Pancreas (tissue), 10 donors: ENCODE measurements at regions not wholly inside any gene's neighbourhood (a gene's known extent, or its start where the extent isn't known, plus 50 kb on each side); places are given as distances from the start of the nearest gene placed in this dataset.

Source experiments
- ATAC-seq, 4 donors: fragments of 200-7000 bp; cut with Tn5 transposase; one replicate each; pipeline versions ENCODE4 v1.8.0 to v1.9.1; 2020; ENCODE audit warnings: mild to moderate bottlenecking in 4 of 4, moderate library complexity in 4 of 4
- DNase-seq, 6 donors: peaks; one replicate each; pipeline ENCODE4 v3.0.0-alpha.2; 2020
- FAIRE-seq: peaks from 2 replicates; lab custom pipeline; 2012; peaks lifted over from hg19 to GRCh38; lab: Jason Lieb, UNC
- H3K27ac ChIP-seq, 4 donors: fragments of 200-600 bp; sonication (generic); 1 replicate in 3 of 4; 2 replicates in 1 of 4; pipeline versions ENCODE4 v1.5.0 to v1.8.0; 2020
- H3K27me3 ChIP-seq, 4 donors: fragments of 200-600 bp; one replicate each; pipeline ENCODE4 v1.8.0; 2021
- H3K36me3 ChIP-seq, 3 donors: fragments of 200-600 bp; sonication (generic) in 1 of 3; one replicate each; pipeline versions ENCODE4 v1.5.0 to v1.8.0; 2020 to 2021
- H3K4me1 ChIP-seq, 3 donors: fragments of 200-600 bp; one replicate each; pipeline ENCODE4 v1.8.0; 2021
- H3K4me3 ChIP-seq, 4 donors: fragments of 200-600 bp; sonication (generic) in 2 of 4; one replicate each; pipeline versions ENCODE4 v1.5.0 to v1.8.0; 2020 to 2021
- H3K9me3 ChIP-seq, 4 donors: fragments of 200-600 bp; one replicate each; pipeline ENCODE4 v1.8.0; 2021
- CTCF ChIP-seq, 4 donors: fragments of 200-600 bp; sonication (generic) in 3 of 4; IDR thresholded peaks; one replicate each; pipeline versions ENCODE4 v1.5.0 to v1.8.0; 2021; ENCODE audit warnings: antibody characterized with exemption in 4 of 4
- WGBS, 2 donors: extraction: QIAGEN DNeasy Blood & Tissue Kit; methylation state at CpG; one replicate each; pipeline ENCODE4 v1.1.7; 2013; 5-methylcytosine and 5-hydroxymethylcytosine counted together
- intact Hi-C, 3 donors: fragments of 100-400 bp; cut with DNase I; formaldehyde crosslinking; loops; one replicate each; pipeline versions ENCODE4 v1.11.1 to v1.14.2; 2022
- donor health status: healthy with polysubstance abuse.
- donor health status: DM: no; HTN: no; CAD: no; lungs with moderate emphysema.
- donor health status: DM: no; HTN: no; CAD: no.
- donor health status: control.
- donor health status: control.
- donor health status: Bipolar disorder and iron deficiency.
- donor health status: DM: yes; HTN: yes; CAD: no.
- donor health status: DM: no; HTN: no; CAD: no.
- donor health status: DM: no; HTN: no; CAD: no.
- donor health status: DM: yes; HTN: yes; CAD: no.

DNA sequence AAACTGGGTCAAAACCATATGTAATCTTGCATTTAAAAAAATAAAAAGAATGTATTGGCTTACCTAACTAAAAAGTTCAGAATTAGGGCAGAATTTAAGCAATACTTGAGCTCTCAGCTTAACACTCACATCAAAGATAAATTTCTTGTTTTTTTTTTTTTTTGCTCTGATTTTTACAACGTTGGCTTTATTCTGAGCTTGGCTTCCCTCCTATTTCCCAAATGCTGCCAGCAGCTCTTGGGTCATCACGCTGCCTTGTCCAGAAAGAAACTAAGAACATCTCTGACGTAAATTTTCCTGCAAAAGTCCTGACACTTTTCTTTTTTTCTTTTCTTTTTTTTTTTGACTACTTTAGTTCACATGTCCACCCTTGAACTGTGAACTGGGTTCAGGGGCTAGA lies 150.6 kb upstream of the TGFBR2 start:
- DNase-seq, result no peak
- no peaks in the 10 kb centered on the region for H3K36me3 ChIP-seq
- H3K4me3 ChIP-seq, result no peak overlapping the region
- H3K27ac ChIP-seq, result no peak overlapping the region
- WGBS, 2 donors, result 52 to 56% methylated on average over 3 of the region's 3 CpGs
- intact Hi-C loops, result no loop called here
- H3K4me1 ChIP-seq, result no peaks in the 10 kb centered on the region
- no peaks in the 10 kb centered on the region for H3K9me3 ChIP-seq
- FAIRE-seq, result no peak
- no peaks in the 10 kb centered on the region for H3K27me3 ChIP-seq
- TF ChIP-seq CTCF (IDR thresholded peaks at IDR 0.05), result no peak
- peak in 2 of 4 donors; percentile 35 to 59 for ATAC-seq

- FAIRE-seq (no peak), ATAC-seq (no peak), DNase-seq (no peak)
- Histone ChIP-seq H3K27ac (no peak overlapping the region), H3K27me3 (no peaks in the 10 kb centered on the region), H3K4me3 (no peak overlapping the region), H3K9me3 (no peaks in the 10 kb centered on the region), H3K4me1 (no peaks in the 10 kb centered on the region), H3K36me3 (no peaks in the 10 kb centered on the region)
- TF ChIP-seq CTCF (IDR thresholded peaks at IDR 0.05), result no peak
- WGBS, 2 donors, result 95 to 97% methylated on average over 2 of the region's 2 CpGs
- intact Hi-C loops, result no loop called here
Observed at GRCh38 chr3:30456264-30456663, 150.1 kb upstream of the TGFBR2 start.

- no peak for FAIRE-seq
- 84 to 87% methylated on average over 1 of the region's 1 CpG for WGBS, 2 donors
- no peak for ATAC-seq
- DNase-seq, result no peak
- TF ChIP-seq CTCF (IDR thresholded peaks at IDR 0.05), result no peak
- Histone ChIP-seq H3K9me3 (no peaks in the 10 kb centered on the region), H3K4me3 (no peak overlapping the region), H3K27me3 (no peaks in the 10 kb centered on the region), H3K36me3 (no peaks in the 10 kb centered on the region), H3K4me1 (no peaks in the 10 kb centered on the region), H3K27ac (no peak overlapping the region)
- intact Hi-C loops, result no loop called here
Observed at GRCh38 chr3:30457081-30457480, 149.3 kb upstream of the TGFBR2 start.

- FAIRE-seq (no peak), ATAC-seq (no peak), DNase-seq (no peak)
- Histone ChIP-seq H3K27me3 (no peaks in the 10 kb centered on the region), H3K9me3 (no peaks in the 10 kb centered on the region), H3K27ac (no peak overlapping the region), H3K36me3 (no peaks in the 10 kb centered on the region), H3K4me3 (no peak overlapping the region), H3K4me1 (no peaks in the 10 kb centered on the region)
- intact Hi-C loops, result no loop called here
- TF ChIP-seq CTCF (IDR thresholded peaks at IDR 0.05), result no peak
- 90 to 100% methylated on average over 1 of the region's 1 CpG for WGBS, 2 donors
Observed at GRCh38 chr3:30457726-30458125, 148.7 kb upstream of the TGFBR2 start.

DNA sequence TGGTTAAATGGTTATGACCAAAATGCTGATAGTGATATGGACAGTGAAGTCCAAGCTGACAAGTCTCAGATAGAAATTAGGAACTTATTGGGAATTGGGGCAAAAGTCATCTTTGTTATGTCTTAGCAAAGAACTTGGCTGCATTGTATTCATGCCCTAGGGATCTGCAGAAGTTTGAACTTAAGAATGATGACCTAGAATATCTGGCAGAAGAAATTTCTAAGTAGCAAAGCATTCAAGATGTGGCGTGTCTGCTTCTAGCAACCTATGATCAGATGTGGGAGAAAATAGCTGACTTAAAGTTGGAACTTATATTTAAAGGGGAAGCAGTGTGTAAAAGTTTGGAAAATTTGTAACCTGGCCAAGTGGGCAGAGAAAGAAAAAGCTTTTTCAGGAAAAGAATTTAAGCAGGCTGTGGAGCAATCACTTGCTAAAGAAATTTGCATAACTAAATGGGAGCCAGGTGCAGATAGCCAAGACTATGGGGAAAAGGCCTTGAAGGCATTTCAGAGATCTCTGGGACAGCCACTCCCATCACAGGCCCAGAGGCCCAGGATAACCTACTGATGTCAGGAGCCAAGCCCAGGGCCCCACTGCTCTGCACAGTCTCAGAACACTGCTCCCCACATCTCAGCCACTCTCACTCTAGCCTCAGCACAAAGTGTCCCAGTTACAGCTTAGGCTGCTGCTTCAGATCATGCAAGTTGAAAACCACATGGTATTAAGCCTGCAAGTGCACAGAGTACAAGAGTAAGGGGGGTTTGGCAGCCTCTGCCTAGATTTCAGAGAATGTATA lies 147.8 kb upstream of the TGFBR2 start:
- WGBS, 2 donors, result 87 to 89% methylated on average over 1 of the region's 1 CpG
- DNase-seq, result no peak
- Histone ChIP-seq H3K27ac (no peak overlapping the region), H3K4me1 (no peaks in the 10 kb centered on the region), H3K4me3 (no peak overlapping the region), H3K36me3 (no peaks in the 10 kb centered on the region), H3K9me3 (no peaks in the 10 kb centered on the region), H3K27me3 (no peaks in the 10 kb centered on the region)
- intact Hi-C loops, result no loop called here
- no peak for TF ChIP-seq CTCF (IDR thresholded peaks at IDR 0.05)
- ATAC-seq, result no peak
- no peak for FAIRE-seq
